Type B pancreatic cell (in vitro differentiated cells): ENCODE measurements at regions not wholly inside any gene's neighbourhood (a gene's known extent, or its start where the extent isn't known, plus 50 kb on each side); places are given as distances from the start of the nearest gene placed in this dataset.

Source experiments
- DNase-seq: peaks from one replicate; pipeline ENCODE4 v3.0.0; 2021; ENCODE audit warnings: mixed read lengths; ENCODE audit not compliant: unreplicated experiment; ENCODE audit errors: extremely low spot score
- H3K27ac Mint-ChIP-seq: 2 replicates; pipeline ENCODE4 v1.8.0; 2021; ENCODE audit warnings: mild to moderate bottlenecking, mixed read lengths
- H3K27me3 Mint-ChIP-seq: 2 replicates; pipeline ENCODE4 v1.8.0; 2021; ENCODE audit warnings: mixed read lengths
- H3K36me3 Mint-ChIP-seq: 2 replicates; pipeline ENCODE4 v1.8.0; 2021; ENCODE audit warnings: mixed read lengths
- H3K4me1 Mint-ChIP-seq: one replicate; pipeline ENCODE4 v1.8.0; 2021; ENCODE audit warnings: mixed read lengths; ENCODE audit not compliant: unreplicated experiment
- H3K4me3 Mint-ChIP-seq: 2 replicates; pipeline ENCODE4 v1.8.0; 2021; ENCODE audit warnings: mild to moderate bottlenecking, mixed read lengths
- H3K9me3 Mint-ChIP-seq: 2 replicates; pipeline ENCODE4 v1.8.0; 2021; ENCODE audit warnings: mixed read lengths
- CTCF ChIP-seq: fragments of 200-600 bp; sonication (generic); conservative IDR thresholded peaks from 2 replicates; pipeline ENCODE4 v1.5.0; 2021; ENCODE audit warnings: antibody characterized with exemption, mild to moderate bottlenecking

GRCh38 chr5:54693936-54694657, 176.5 kb downstream of the SNX18 start:
- no peak for TF ChIP-seq CTCF
- Mint-ChIP-seq H3K4me1 (peaks cover 7% of the 10 kb centered on the region), H3K4me3 (no peak overlapping the region), H3K9me3 (no peaks in the 10 kb centered on the region), H3K27me3 (no peaks in the 10 kb centered on the region), H3K36me3 (no peaks in the 10 kb centered on the region), H3K27ac (no peak overlapping the region)
- DNase-seq: no peak

- Mint-ChIP-seq H3K4me3 (no peak overlapping the region), H3K27me3 (no peaks in the 10 kb centered on the region), H3K27ac (no peak overlapping the region), H3K36me3 (no peaks in the 10 kb centered on the region), H3K9me3 (peaks cover 3% of the 10 kb centered on the region), H3K4me1 (peaks cover 7% of the 10 kb centered on the region)
- no peak for DNase-seq
- no peak for TF ChIP-seq CTCF
Observed at GRCh38 chr5:54692631-54693030, 175.1 kb downstream of the SNX18 start.

GRCh38 chr5:54691656-54692055, 174.1 kb downstream of the SNX18 start:
- TF ChIP-seq CTCF: no peak
- Mint-ChIP-seq H3K9me3 (peaks cover 5% of the 10 kb centered on the region), H3K27ac (no peak overlapping the region), H3K36me3 (no peaks in the 10 kb centered on the region), H3K4me3 (no peak overlapping the region), H3K4me1 (peaks cover 7% of the 10 kb centered on the region), H3K27me3 (no peaks in the 10 kb centered on the region)
- no peak for DNase-seq

GRCh38 chr5:54689411-54690251, 172.1 kb downstream of the SNX18 start:
- DNase-seq: no peak
- no peak for TF ChIP-seq CTCF
- H3K27me3 Mint-ChIP-seq: no peaks in the 10 kb centered on the region

GRCh38 chr5:54680998-54681397, 163.4 kb downstream of the SNX18 start:
- no peaks in the 10 kb centered on the region for H3K36me3 Mint-ChIP-seq
- peaks cover 6% of the 10 kb centered on the region for H3K9me3 Mint-ChIP-seq
- H3K27ac Mint-ChIP-seq: no peak overlapping the region
- no peak overlapping the region for H3K4me3 Mint-ChIP-seq
- H3K27me3 Mint-ChIP-seq: peaks cover 5% of the 10 kb centered on the region
- TF ChIP-seq CTCF: no peak
- no peaks in the 10 kb centered on the region for H3K4me1 Mint-ChIP-seq
- DNase-seq: no peak

More at GRCh38 chr5:54689411-54690251, 172.1 kb downstream of the SNX18 start:
- Mint-ChIP-seq H3K4me1 (peaks cover 5% of the 10 kb centered on the region), H3K4me3 (no peak overlapping the region), H3K9me3 (peaks cover 5% of the 10 kb centered on the region), H3K36me3 (no peaks in the 10 kb centered on the region), H3K27ac (no peak overlapping the region)
